GM12878 (cell line): ENCODE measurements at regions not wholly inside any gene's neighbourhood (a gene's known extent, or its start where the extent isn't known, plus 50 kb on each side); places are given as distances from the start of the nearest gene placed in this dataset.

Source experiments
- CHD2 ChIP-seq: IDR thresholded peaks from 2 replicates; pipeline ENCODE4 v1.6.1; 2011; ENCODE audit warnings: low read depth, low read length, improper control_type of control experiment, borderline replicate concordance
- EGR1 ChIP-seq, 2 experiments: IDR thresholded peaks; 1 replicate in 1 of 2; 2 replicates in 1 of 2; pipeline ENCODE4 v1.6.1; 2011 to 2012; ENCODE audit warnings: low read depth in 2 of 2, low read length in 2 of 2, borderline replicate concordance in 1 of 2, mild to moderate bottlenecking in 1 of 2, moderate library complexity in 1 of 2
- EP300 ChIP-seq, 2 experiments: fragments of 150-350 bp in 1 of 2; IDR thresholded peaks; 2 replicates each; pipeline ENCODE4 v1.6.1; 2011 to 2012; ENCODE audit warnings: low read depth in 2 of 2, low read length in 2 of 2, borderline replicate concordance in 1 of 2, improper control_type of control experiment in 1 of 2, inconsistent platforms in 1 of 2; ENCODE audit not compliant: control insufficient read depth in 1 of 2
- FOXK2 ChIP-seq: fragments of 450-650 bp; IDR thresholded peaks from 2 replicates; pipeline ENCODE4 v1.6.1; 2017; ENCODE audit warnings: mild to moderate bottlenecking, moderate library complexity
- MXI1 ChIP-seq: fragments of 150-350 bp; IDR thresholded peaks from 2 replicates; pipeline ENCODE4 v1.6.1; 2011; ENCODE audit warnings: low read depth, mild to moderate bottlenecking, inconsistent platforms, low read length, improper control_type of control experiment
- NRF1 ChIP-seq: conservative IDR thresholded peaks from 2 replicates; pipeline ENCODE4 v1.6.1; 2011; ENCODE audit warnings: mild to moderate bottlenecking, low read depth, low read length, improper control_type of control experiment
- SRF ChIP-seq, 2 experiments: IDR thresholded peaks; 2 replicates each; pipeline ENCODE4 v1.6.1; 2011; ENCODE audit warnings: low read depth in 2 of 2, low read length in 2 of 2, mild to moderate bottlenecking in 1 of 2, moderate library complexity in 1 of 2
- TARDBP ChIP-seq: IDR thresholded peaks from 2 replicates; pipeline ENCODE4 v1.6.1; 2016; ENCODE audit warnings: borderline replicate concordance
- YBX1 ChIP-seq: fragments of 450-650 bp; IDR thresholded peaks from 2 replicates; pipeline ENCODE4 v1.6.1; 2016; ENCODE audit warnings: antibody characterized with exemption
- ZZZ3 ChIP-seq: IDR thresholded peaks from 2 replicates; pipeline ENCODE4 v1.6.1; 2011; ENCODE audit warnings: low read depth; ENCODE audit not compliant: control insufficient read depth, insufficient read length
- TF ChIP-seq, protein P1 (sequence below), 3 experiments: IDR thresholded peaks in 2 of 3; conservative IDR thresholded peaks in 1 of 3; 2 replicates each; pipeline ENCODE4 v1.5.1; 2011; ENCODE audit warnings: low read depth in 3 of 3, low read length in 3 of 3, mild to moderate bottlenecking in 3 of 3, control low read depth in 2 of 3, moderate library complexity in 2 of 3, inconsistent platforms in 1 of 3, mixed read lengths in 1 of 3; ENCODE audit not compliant: control insufficient read depth in 2 of 3, insufficient read depth in 1 of 3; ENCODE audit errors: extremely low read depth in 1 of 3
- TF ChIP-seq, protein P2 (sequence below): fragments of 450-650 bp; IDR thresholded peaks from 2 replicates; pipeline ENCODE4 v1.6.1; 2017; ENCODE audit warnings: mild to moderate bottlenecking

DNA sequence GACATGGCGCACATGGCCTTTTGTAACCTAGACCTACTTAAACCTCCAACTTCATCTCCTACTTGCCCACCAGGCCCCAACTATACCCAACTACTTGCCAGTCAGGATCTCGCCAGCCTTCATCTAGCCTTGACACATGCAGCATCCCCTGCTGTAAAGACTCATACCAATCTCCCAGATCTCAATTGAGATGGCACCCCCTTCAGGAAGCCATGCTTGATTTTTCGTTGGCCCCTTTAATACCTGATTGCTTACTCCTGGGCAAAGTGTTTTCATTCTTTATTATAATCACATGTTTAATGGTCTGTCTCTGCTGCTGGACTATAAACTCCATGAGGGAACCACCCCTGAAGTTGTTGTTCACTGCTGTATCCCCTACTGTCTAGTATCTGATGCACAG is 150.8 kb downstream of the SOX2 start:
- TF ChIP-seq SRF (IDR thresholded peaks at IDR 0.05; ENCODE audit: low read depth in 2 of 2, low read length in 2 of 2) (no peak), EP300 (IDR thresholded peaks at IDR 0.05; ENCODE audit: borderline replicate concordance in 1 of 2, control insufficient read depth in 1 of 2, low read depth in 2 of 2, low read length in 2 of 2) (no peak), CHD2 (no peak), FOXK2 (no peak), TARDBP (no peak), MXI1 (no peak), EGR1 (IDR thresholded peaks at IDR 0.05; ENCODE audit: borderline replicate concordance in 1 of 2, low read depth in 2 of 2, low read length in 2 of 2) (no peak), YBX1 (no peak), ZZZ3 (no peak), NRF1 (no peak)
- TF ChIP-seq, protein P1, sequence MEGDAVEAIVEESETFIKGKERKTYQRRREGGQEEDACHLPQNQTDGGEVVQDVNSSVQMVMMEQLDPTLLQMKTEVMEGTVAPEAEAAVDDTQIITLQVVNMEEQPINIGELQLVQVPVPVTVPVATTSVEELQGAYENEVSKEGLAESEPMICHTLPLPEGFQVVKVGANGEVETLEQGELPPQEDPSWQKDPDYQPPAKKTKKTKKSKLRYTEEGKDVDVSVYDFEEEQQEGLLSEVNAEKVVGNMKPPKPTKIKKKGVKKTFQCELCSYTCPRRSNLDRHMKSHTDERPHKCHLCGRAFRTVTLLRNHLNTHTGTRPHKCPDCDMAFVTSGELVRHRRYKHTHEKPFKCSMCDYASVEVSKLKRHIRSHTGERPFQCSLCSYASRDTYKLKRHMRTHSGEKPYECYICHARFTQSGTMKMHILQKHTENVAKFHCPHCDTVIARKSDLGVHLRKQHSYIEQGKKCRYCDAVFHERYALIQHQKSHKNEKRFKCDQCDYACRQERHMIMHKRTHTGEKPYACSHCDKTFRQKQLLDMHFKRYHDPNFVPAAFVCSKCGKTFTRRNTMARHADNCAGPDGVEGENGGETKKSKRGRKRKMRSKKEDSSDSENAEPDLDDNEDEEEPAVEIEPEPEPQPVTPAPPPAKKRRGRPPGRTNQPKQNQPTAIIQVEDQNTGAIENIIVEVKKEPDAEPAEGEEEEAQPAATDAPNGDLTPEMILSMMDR (IDR thresholded peaks at IDR 0.05 in 2 of 3, conservative IDR thresholded peaks at IDR 0.05 in 1 of 3; ENCODE audit: control insufficient read depth in 2 of 3, extremely low read depth in 1 of 3, insufficient read depth in 1 of 3, low read depth in 3 of 3, low read length in 3 of 3), result no peak
- TF ChIP-seq, protein P2, sequence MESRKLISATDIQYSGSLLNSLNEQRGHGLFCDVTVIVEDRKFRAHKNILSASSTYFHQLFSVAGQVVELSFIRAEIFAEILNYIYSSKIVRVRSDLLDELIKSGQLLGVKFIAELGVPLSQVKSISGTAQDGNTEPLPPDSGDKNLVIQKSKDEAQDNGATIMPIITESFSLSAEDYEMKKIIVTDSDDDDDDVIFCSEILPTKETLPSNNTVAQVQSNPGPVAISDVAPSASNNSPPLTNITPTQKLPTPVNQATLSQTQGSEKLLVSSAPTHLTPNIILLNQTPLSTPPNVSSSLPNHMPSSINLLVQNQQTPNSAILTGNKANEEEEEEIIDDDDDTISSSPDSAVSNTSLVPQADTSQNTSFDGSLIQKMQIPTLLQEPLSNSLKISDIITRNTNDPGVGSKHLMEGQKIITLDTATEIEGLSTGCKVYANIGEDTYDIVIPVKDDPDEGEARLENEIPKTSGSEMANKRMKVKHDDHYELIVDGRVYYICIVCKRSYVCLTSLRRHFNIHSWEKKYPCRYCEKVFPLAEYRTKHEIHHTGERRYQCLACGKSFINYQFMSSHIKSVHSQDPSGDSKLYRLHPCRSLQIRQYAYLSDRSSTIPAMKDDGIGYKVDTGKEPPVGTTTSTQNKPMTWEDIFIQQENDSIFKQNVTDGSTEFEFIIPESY, result no peak
